Stimulated activated CD4-positive, alpha-beta T cell treated with anti-CD3 and anti-CD28 coated beads, Interleukin-15, amount 100 ng/mL, for 48 hours (primary cell): ENCODE measurements at regions not wholly inside any gene's neighbourhood (a gene's known extent, or its start where the extent isn't known, plus 50 kb on each side); places are given as distances from the start of the nearest gene placed in this dataset.
"Not testable (repeated sequence)": the region's sequence is repeated elsewhere in the genome, so short reads cannot be mapped to it uniquely, and the experiment has no call there.

Source experiments
- DNase-seq, 2 donors: peaks; one replicate each; pipeline ENCODE4 v3.0.0-alpha.2; 2020; ENCODE audit warnings: low read depth in 2 of 2

- DNase-seq = no peak
Observed at GRCh38 chr2:156933645-156934225, 323.8 kb upstream of the GALNT5 start.

GRCh38 chr2:156935616-156936015 is 321.9 kb upstream of the GALNT5 start:
- no peak for DNase-seq

GRCh38 chr2:156937430-156937829 is 320.1 kb upstream of the GALNT5 start:
- DNase-seq = no peak

GRCh38 chr2:156944871-156945270 is 312.6 kb upstream of the GALNT5 start:
- no peak for DNase-seq

GRCh38 chr2:156947261-156947660 is 310.2 kb upstream of the GALNT5 start:
- no peak for DNase-seq

GRCh38 chr2:156955701-156956100 is 301.8 kb upstream of the GALNT5 start:
- no peak for DNase-seq

GRCh38 chr2:156956161-156956560 is 301.3 kb upstream of the GALNT5 start:
- DNase-seq = no peak

- no peak for DNase-seq
Observed at GRCh38 chr2:156958374-156958773, 299.1 kb upstream of the GALNT5 start.

GRCh38 chr2:156959481-156959880 is 298.0 kb upstream of the GALNT5 start:
- DNase-seq = no peak

- DNase-seq = no peak
Observed at GRCh38 chr2:156982615-156983014, 274.9 kb upstream of the GALNT5 start.

GRCh38 chr2:156986339-156986988 is 271.0 kb upstream of the GALNT5 start:
- no peak for DNase-seq

- no peak for DNase-seq
Observed at GRCh38 chr2:156999661-157000060, 257.8 kb upstream of the GALNT5 start.

GRCh38 chr2:157004789-157005188 is 252.7 kb upstream of the GALNT5 start:
- no peak for DNase-seq

- no peak for DNase-seq
Observed at GRCh38 chr2:157015015-157015575, 242.4 kb upstream of the GALNT5 start.

- DNase-seq = not testable (repeated sequence)
Observed at GRCh38 chr2:157023264-157023663, 234.2 kb upstream of the GALNT5 start.

GRCh38 chr2:157024129-157024528 is 233.4 kb upstream of the GALNT5 start:
- DNase-seq = no peak

GRCh38 chr2:157032017-157032416 is 225.5 kb upstream of the GALNT5 start:
- DNase-seq = no peak

GRCh38 chr2:157036726-157037125 is 220.8 kb upstream of the GALNT5 start:
- DNase-seq = no peak

GRCh38 chr2:157043786-157044185 is 213.7 kb upstream of the GALNT5 start:
- DNase-seq = no peak

GRCh38 chr2:157046396-157046795 is 211.1 kb upstream of the GALNT5 start:
- DNase-seq = no peak

GRCh38 chr2:157052685-157053224 is 204.8 kb upstream of the GALNT5 start:
- no peak for DNase-seq

- DNase-seq = no peak
Observed at GRCh38 chr2:157053876-157054275, 203.6 kb upstream of the GALNT5 start.

GRCh38 chr2:157055660-157056199 is 201.8 kb upstream of the GALNT5 start:
- no peak for DNase-seq
